HEK293T (cell line): ENCODE measurements at regions not wholly inside any gene's neighbourhood (a gene's known extent, or its start where the extent isn't known, plus 50 kb on each side); places are given as distances from the start of the nearest gene placed in this dataset.

ENCODE experiments used
- BHLHE40 ChIP-seq: fragments of 450-650 bp; IDR thresholded peaks from 2 replicates; pipeline ENCODE4 v1.6.1; 2016; ENCODE audit warnings: mild to moderate bottlenecking, moderate library complexity, borderline replicate concordance
- FOXM1 ChIP-seq: fragments of 450-650 bp; IDR thresholded peaks from 2 replicates; pipeline ENCODE4 v1.6.1; 2017; ENCODE audit warnings: mild to moderate bottlenecking, borderline replicate concordance
- SUZ12 ChIP-seq: fragments of 450-650 bp; IDR thresholded peaks from 2 replicates; pipeline ENCODE4 v1.6.1; 2016; ENCODE audit warnings: mild to moderate bottlenecking
- TARDBP ChIP-seq: fragments of 450-650 bp; IDR thresholded peaks from 2 replicates; pipeline ENCODE4 v1.6.1; 2016
- ZNF384 ChIP-seq: fragments of 450-650 bp; IDR thresholded peaks from 2 replicates; pipeline ENCODE4 v1.6.1; 2016

DNA sequence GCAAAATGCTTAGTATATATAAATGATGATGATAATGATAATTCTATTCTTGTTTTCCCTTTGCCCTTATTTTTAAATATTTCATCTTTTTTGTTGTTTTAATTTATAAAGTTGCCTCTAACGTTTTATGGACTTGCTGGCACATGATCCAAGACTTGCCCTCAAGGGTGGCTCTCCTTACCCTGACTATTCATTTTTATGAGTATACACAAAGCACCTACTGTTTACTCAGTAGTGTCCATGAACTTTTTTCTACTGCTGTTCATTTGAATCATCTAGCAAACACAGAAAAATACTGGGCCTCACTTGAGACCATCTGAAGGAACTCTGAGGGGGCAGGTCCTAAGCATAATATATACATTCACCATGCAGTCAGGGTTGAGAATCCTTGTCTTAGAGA, 276.2 kb downstream of the AACS start:
- no peak for TF ChIP-seq ZNF384
- TF ChIP-seq FOXM1: no peak
- TF ChIP-seq BHLHE40: no peak
- no peak for TF ChIP-seq TARDBP
- TF ChIP-seq SUZ12: no peak
